Fibroblast of mammary gland (primary cell): ENCODE measurements at regions not wholly inside any gene's neighbourhood (a gene's known extent, or its start where the extent isn't known, plus 50 kb on each side); places are given as distances from the start of the nearest gene placed in this dataset.
"Not testable (repeated sequence)": the region's sequence is repeated elsewhere in the genome, so short reads cannot be mapped to it uniquely, and the experiment has no call there.

Experiments
- DNase-seq: peaks from one replicate; pipeline ENCODE4 v3.0.0-alpha.2; 2010; ENCODE audit warnings: low read depth
- H3K4me3 ChIP-seq: 2 replicates; pipeline ENCODE4 v1.5.1; 2011; ENCODE audit warnings: low read depth, mild to moderate bottlenecking, low read length, moderate library complexity; ENCODE audit not compliant: control insufficient read depth
- CTCF ChIP-seq: conservative IDR thresholded peaks from 2 replicates; pipeline ENCODE4 v1.5.1; 2011; ENCODE audit warnings: low read depth, low read length, inconsistent platforms; ENCODE audit not compliant: control insufficient read depth, insufficient read depth

- peak; percentile 29 for DNase-seq
- no peak for TF ChIP-seq CTCF
- H3K4me3 ChIP-seq: no peak overlapping the region
Measured at GRCh38 chr1:115452600-115453329, 114.7 kb upstream of the NGF start.

GRCh38 chr1:115450501-115451040, 112.5 kb upstream of the NGF start:
- DNase-seq: no peak
- no peak for TF ChIP-seq CTCF
- H3K4me3 ChIP-seq: no peak overlapping the region

GRCh38 chr1:115448282-115449044, 110.4 kb upstream of the NGF start:
- no peak overlapping the region for H3K4me3 ChIP-seq
- TF ChIP-seq CTCF: no peak

GRCh38 chr1:115447672-115448071, 109.6 kb upstream of the NGF start:
- TF ChIP-seq CTCF: no peak
- no peak for DNase-seq
- no peak overlapping the region for H3K4me3 ChIP-seq

More at GRCh38 chr1:115448282-115449044, 110.4 kb upstream of the NGF start:
- DNase-seq: no peak

- TF ChIP-seq CTCF: no peak
- DNase-seq: no peak
- H3K4me3 ChIP-seq: no peak overlapping the region
Measured at GRCh38 chr1:115445090-115445489, 107.0 kb upstream of the NGF start.

- H3K4me3 ChIP-seq: no peak overlapping the region
- no peak for DNase-seq
- TF ChIP-seq CTCF: no peak
Measured at GRCh38 chr1:115440733-115441132, 102.7 kb upstream of the NGF start.

GRCh38 chr1:115439520-115439919, 101.5 kb upstream of the NGF start:
- not testable (repeated sequence) for DNase-seq, H3K4me3 ChIP-seq
